GM18861 (cell line): ENCODE measurements at regions not wholly inside any gene's neighbourhood (a gene's known extent, or its start where the extent isn't known, plus 50 kb on each side); places are given as distances from the start of the nearest gene placed in this dataset.

Experiments
- ATAC-seq: cut with Tn5 transposase; IDR thresholded peaks from one replicate; pipeline ENCODE4 v1.9.1; 2021; ENCODE audit not compliant: unreplicated experiment

DNA sequence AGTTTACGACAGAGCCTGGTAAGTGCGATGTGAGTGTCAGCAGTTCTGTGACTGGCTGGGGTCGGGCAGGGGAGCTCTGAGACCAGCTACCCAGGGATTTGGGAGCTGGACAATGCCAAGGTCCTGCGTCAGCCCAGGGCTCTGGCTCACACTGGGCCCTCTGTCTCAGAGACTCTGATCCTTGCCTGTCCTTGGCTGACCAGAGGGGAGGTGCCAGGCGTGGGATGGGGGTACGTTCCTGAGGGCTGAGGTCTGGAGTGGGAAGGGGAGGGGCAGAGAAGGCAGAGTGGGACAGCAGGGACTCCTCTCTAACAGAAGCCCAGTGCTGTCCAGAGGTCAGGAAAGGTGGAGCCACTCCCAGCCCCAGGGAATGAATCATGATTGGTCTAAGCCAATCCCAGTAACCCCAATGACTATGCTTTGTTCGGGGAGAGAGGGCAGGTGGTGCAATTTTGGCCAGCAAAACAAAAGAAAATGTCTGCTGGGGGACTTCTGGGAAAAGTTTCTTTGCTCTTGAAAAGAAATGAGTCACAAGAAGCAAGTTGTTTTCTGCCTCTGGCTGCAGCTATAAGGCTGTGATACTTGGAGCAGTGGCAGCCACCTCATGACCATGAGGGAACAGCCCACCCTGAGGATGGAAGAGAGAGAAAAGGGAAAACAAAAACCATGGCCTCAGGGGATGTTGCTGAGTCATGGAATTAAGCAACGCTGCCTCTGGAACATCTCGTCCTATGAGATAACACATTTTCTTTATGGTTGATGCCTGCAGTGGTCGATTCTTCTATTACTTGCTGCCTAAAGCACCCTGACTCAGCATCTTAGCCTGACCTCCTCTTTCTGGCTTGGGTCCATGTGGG lies 108.3 kb downstream of the CHST1 start:
- ATAC-seq, result no peak

- no peak for ATAC-seq
These were observed 111.0 kb downstream of the CHST1 start for GRCh38 chr11:45554230-45554967.

DNA sequence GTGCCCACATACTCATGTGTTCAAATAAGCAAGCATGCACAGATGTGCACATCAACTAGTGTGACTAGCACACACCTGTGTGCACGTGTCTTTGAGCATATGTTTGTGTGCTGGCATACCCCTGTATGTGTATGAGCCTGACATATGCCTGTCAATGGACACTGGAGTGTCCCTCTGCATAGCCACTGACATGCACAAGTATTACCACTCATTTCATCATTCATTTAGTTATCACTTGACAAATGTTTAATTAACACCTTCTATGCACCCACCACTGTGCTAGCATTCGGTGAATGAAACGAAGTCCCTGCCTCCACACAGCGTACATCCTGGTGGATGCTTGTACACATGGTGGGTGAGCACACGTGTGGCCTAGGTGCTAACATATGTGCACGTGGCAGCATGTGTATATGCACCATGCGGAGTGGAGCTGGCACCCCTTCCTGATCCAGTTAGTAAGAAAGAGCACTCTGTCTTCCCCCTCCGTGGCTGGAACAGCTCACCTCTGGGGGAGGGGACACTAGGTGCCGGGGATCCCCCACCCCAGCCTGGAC lies 112.0 kb downstream of the CHST1 start:
- no peak for ATAC-seq

DNA sequence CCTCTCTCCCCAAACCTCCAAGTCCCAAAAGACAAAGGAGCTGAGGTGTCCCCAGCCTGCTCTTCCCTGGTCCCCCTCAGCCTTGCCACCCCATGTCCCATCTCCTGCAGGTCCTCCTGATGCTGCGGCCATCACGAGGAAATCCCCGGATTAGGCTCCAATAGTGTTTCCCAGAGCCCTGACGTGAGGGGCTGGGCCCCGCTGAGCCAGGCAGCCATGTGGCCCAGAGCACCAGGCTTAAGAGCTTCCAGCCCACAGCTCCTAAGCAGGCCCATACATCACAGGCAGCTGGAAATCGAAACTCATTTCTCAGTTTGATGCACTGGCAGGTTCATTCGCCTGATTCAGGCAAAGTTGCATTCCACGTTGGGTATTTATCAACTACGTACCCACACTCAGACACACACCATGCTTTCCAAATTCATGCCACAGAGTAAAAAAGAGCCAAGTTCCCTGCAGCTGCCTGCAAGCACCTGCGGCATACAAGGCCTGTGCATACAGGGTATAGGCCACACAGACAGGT lies 114.2 kb downstream of the CHST1 start:
- no peak for ATAC-seq

DNA sequence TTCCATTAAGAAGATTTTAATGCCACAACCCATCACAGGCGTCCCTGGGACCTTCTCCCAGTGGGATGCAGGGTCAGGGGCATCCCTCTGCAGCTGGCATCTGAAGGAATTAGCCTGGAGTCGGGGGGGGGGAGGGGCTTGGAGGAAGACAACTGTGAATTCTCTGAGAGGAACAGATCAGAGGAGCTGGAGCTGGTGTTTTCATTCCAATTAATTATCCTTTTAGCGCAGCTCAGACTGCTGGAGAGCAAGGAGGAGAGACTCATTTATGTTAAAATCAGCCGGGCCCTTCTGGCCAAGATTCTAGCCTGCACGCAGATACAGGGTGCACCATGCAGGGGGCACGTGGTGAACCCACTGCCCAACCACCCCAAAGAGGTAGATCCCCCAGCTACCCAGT lies 116.2 kb downstream of the CHST1 start:
- ATAC-seq, result no peak

DNA sequence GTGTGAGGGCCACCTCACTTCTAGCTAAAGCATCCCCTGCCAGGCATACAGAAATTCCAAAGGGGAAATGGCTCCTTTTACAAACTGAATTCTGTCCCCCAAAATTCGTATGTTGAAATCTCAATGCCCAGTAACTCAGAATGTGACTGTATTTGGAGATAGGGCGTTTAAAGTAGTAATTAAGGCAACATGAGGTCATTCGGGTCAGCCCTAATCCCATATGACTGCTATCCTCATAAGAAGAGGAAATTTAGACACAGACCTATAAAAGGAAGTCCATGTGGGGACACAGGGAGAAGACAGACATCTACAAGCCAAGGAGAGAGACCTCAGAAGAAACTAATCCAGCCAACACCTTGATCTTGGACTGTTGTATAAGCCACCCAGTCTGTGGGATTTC lies 119.1 kb downstream of the CHST1 start:
- ATAC-seq, result no peak

DNA sequence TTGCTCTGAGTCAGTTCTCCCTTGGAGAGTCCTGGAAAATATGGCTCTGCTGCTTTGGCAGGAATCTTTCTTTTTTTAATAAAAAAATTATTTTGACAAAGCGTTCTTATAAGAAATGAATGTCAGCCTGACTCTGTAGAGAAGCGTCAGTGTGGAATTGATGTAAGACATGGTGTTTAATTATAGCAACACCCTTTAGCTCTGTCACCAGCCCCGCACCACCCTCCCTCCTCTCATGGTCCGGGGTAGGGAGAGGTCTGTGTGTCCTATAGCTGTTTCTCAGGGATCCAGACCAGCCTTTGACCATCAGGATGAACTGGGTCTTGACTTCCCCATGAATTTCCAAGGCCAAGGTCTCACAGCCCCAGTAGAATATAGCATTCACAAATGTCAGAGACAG lies 120.6 kb downstream of the CHST1 start:
- ATAC-seq, result no peak

DNA sequence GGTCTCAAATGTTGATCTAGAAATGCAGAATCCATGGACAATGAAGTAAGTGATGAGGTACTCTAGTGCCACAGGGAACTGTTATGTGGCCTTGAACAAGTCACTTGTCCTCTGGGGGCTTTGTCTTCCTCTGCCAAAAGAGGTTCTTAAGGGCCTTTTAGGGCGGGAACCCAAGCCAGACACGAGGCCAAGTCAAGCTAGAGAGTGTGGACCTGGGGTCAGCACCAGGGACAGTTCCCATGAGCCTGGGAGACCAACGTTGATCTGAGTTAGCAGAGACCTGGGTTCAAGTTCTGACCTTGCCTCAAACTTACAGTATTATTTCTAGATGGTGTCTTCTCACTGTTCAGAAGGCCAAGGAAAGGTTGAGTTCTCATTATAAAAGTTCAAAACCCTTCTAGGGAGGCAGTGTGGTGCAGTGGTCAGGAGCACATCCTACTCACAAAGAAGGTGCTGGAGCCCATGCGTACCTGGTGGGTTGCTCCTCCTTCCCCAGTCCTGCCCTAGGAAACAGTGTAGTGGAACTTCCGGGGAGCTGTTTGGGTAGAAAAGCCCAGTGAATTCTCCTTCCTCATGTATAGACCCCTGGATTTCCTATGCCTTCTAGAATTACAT lies 121.5 kb downstream of the CHST1 start:
- no peak for ATAC-seq

- ATAC-seq, result no peak
These were observed 122.3 kb downstream of the CHST1 start for GRCh38 chr11:45543081-45543480.

DNA sequence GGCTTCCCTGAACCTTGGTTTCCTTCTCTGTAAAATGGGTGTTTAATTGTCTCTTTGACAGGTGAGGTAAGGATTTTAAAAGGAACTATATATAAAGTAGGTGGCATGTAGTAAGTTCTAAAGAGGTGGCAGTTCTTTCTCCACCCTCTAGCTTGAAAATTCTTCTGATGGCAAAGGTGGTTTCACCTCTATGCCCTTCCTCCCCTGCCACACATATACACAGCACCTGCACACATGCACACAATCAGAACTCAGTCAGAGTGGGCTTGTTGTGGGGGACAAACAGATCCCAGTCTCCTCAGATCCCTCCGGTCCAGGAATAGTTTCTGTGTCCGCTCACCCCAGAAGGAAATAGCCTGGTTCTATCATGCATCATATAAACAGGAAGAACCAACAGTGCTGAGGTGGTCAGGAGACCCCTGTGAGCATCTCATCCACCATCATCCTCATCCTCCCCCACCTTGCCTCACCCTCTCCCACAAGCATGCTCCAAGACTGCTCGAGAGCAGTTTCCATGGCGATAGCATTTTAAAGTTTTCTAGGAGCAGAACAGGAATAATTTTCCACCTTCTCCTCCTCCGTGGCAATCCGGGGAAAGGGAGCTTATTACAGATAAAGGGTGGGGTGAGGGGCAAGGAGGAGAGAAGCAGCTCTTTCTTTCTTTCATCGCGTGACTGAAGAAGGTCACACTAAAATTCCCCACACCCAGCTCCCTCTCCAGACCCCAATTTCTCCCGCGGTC lies 123.6 kb downstream of the CHST1 start:
- no peak for ATAC-seq

- no peak for ATAC-seq
These were observed 126.5 kb downstream of the CHST1 start for GRCh38 chr11:45538939-45539338.

GRCh38 chr11:45538363-45538762 lies 127.1 kb downstream of the CHST1 start:
- ATAC-seq, result no peak

- no peak for ATAC-seq
These were observed 127.8 kb downstream of the CHST1 start for GRCh38 chr11:45537614-45538013.

DNA sequence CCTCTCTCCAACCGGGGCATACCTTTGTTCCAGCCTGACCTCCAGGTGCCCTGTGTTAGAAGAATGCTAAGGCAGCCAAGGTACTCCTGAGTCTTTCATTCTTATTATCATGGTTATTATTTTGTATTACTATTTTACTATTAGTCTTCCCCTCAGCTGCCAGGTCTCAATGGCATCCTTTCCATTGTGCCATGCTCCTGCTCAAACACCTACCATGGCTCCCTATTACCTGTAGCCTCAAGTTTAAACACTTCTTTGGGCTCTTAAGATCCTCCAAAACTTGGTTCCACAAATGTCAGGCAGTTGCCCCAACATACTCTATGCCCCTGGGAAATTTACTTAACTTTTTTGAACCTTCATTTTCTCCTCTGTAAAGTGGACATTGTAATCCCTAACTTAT lies 130.4 kb downstream of the CHST1 start:
- no peak for ATAC-seq

DNA sequence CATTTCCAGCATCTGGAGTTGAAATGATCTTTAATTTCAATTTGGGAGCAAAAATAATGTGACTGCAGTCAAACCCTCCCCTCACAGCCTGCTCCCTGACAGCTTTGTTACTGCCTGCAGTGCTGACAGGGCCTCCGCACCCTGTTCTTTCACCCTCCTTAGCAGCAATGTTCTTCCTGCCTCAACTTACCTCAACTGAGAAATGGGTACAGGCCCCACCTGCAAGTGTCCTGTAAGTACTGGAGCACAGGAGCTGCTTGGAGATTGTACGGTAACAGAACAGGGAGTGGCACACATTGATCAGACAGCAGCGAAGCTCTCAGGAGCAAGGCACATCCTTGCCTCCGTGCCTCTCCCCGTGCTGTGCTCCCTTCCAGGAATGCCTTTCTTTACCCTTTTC lies 131.3 kb downstream of the CHST1 start:
- no peak for ATAC-seq

DNA sequence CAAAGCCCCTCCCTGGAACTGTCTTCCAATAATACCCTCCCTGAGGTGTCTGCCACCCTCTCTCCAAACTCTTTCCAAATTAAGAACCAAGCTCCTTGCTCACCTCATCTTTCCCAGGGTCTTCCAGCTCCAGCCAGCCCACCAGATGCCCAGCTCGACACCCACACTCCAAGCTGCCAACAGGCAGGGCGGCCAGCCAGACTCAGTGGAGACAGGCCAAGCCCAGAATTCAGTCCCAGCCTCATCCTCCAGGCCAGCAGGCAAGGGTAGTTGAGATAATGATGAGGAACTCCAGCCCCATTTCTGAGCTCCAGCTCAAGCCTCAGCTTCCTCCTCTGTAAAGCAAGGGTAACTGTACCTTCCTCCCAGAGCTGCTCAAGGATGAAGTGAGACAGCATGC lies 132.9 kb downstream of the CHST1 start:
- ATAC-seq, result no peak

DNA sequence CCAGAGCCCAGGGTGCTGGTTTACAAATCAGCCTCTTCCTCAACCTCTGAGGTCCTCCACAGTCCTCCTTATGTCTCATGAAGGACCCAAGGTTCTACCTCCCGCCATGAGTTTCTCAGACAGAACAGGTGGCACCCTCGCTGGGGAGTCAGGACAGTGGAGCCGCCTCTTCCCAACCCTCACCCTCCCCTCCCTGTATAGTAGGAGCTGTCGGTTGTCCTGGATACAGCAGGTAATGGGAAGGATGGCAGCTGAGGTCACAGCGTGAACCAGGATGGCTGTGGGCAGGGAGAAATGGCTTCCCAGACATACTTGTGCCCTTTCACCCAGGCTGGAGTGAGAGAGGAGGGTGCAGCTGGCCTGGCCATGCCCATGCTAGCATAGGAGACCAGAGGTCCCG lies 134.6 kb downstream of the CHST1 start:
- ATAC-seq, result no peak

DNA sequence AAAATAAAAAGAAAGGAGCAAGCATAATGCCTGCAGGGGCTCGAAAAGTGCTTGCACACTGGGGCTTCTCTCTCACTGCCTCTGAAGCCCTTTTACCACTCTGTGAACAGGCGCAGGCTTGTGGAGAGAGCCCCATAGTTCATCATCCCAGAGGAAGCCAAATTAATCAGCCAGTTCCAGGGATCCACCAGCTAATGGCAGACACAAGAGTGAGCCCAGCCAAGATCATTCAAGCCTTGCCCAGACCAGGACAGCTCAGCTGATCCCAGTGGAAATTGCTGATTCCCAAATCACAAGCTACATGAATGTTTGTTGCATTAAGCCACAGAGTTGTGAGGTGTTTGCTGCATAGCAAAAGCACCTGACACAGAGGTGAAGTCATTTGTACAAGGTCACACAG lies 135.3 kb downstream of the CHST1 start:
- no peak for ATAC-seq

GRCh38 chr11:45528435-45528834 lies 137.0 kb downstream of the CHST1 start:
- no peak for ATAC-seq

DNA sequence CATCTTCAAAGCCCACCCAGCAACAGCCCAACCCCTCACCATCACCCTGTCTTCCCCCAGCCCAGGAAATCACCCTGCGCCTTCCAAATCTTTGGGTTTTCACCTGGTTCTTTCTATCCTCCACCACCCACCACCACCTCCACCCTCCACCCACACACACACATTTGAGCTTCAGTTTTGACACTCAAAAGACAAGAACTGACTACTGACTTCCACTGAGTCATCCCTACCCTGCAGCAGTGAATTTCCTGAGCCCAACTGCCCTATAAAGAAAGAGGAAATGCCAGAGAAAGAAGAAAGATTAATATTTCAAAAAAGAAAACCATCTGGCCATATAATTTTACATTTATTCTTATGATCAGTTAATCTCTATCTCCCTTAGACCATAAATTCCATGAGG lies 137.5 kb downstream of the CHST1 start:
- no peak for ATAC-seq

DNA sequence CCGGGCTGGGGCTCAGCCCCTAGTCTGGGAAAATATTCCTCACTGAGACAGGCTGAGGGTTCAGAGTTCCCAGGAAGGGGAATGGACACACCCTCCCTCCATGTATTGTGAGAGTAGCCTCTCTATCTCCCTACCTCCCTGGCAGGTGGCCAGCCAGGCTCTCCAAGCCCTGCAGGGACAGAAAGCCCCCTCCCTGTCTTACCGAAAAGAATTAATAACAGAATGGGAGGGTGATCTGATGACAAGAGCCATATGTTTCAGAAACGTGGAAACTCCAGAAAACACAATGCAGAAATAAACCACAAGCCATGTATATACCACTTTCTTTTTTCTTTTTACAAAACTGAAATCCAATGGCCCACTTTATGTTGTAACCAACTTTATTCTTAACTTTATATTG lies 140.0 kb downstream of the CHST1 start:
- no peak for ATAC-seq
